ENCODE measurements at regions not wholly inside any gene's neighbourhood (a gene's known extent, or its start where the extent isn't known, plus 50 kb on each side); places are given as distances from the start of the nearest gene placed in this dataset.

DNA sequence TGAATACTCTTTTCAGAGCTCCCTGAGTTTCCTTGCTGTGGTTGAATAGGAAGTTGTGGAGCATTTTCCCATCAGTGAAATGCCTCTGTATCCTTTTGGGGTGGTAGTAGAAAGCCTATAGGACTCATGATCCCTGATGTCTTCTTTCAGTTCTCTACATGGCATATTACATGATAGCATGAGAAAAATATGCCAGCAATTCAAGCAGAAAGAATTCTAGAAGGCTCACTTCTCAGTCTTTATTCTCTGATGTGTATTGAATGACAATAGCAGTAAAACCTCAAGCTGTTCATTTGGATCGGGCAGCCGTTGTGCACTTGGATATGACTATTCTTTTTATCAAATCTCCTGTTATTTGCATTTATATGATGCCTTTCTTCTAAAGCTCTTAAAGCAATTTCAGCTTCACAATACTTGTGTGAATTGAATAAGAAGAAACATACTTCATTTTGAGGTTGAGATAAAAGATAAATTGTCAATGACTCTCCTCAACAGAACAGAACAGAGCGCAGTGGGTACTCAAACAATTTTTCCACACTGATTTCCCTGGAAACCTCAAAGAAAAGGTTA lies 251.5 kb upstream of the FBXO33 start:
- TF ChIP-seq, protein P1, sequence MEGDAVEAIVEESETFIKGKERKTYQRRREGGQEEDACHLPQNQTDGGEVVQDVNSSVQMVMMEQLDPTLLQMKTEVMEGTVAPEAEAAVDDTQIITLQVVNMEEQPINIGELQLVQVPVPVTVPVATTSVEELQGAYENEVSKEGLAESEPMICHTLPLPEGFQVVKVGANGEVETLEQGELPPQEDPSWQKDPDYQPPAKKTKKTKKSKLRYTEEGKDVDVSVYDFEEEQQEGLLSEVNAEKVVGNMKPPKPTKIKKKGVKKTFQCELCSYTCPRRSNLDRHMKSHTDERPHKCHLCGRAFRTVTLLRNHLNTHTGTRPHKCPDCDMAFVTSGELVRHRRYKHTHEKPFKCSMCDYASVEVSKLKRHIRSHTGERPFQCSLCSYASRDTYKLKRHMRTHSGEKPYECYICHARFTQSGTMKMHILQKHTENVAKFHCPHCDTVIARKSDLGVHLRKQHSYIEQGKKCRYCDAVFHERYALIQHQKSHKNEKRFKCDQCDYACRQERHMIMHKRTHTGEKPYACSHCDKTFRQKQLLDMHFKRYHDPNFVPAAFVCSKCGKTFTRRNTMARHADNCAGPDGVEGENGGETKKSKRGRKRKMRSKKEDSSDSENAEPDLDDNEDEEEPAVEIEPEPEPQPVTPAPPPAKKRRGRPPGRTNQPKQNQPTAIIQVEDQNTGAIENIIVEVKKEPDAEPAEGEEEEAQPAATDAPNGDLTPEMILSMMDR (IDR thresholded peaks at IDR 0.05) = no peak
- TF ChIP-seq, protein P2, sequence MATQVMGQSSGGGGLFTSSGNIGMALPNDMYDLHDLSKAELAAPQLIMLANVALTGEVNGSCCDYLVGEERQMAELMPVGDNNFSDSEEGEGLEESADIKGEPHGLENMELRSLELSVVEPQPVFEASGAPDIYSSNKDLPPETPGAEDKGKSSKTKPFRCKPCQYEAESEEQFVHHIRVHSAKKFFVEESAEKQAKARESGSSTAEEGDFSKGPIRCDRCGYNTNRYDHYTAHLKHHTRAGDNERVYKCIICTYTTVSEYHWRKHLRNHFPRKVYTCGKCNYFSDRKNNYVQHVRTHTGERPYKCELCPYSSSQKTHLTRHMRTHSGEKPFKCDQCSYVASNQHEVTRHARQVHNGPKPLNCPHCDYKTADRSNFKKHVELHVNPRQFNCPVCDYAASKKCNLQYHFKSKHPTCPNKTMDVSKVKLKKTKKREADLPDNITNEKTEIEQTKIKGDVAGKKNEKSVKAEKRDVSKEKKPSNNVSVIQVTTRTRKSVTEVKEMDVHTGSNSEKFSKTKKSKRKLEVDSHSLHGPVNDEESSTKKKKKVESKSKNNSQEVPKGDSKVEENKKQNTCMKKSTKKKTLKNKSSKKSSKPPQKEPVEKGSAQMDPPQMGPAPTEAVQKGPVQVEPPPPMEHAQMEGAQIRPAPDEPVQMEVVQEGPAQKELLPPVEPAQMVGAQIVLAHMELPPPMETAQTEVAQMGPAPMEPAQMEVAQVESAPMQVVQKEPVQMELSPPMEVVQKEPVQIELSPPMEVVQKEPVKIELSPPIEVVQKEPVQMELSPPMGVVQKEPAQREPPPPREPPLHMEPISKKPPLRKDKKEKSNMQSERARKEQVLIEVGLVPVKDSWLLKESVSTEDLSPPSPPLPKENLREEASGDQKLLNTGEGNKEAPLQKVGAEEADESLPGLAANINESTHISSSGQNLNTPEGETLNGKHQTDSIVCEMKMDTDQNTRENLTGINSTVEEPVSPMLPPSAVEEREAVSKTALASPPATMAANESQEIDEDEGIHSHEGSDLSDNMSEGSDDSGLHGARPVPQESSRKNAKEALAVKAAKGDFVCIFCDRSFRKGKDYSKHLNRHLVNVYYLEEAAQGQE (IDR thresholded peaks at IDR 0.05; ENCODE audit: insufficient read depth in 1 of 2, low read depth in 2 of 2, low read length in 1 of 2) = no peak
- no peak for TF ChIP-seq POLR2AphosphoS5 (IDR thresholded peaks at IDR 0.05; ENCODE audit: low read depth, low read length)

All from Panc1 (cell line).